ENCODE measurements at regions not wholly inside any gene's neighbourhood (a gene's known extent, or its start where the extent isn't known, plus 50 kb on each side); places are given as distances from the start of the nearest gene placed in this dataset.
A peak's percentile ranks its signal among the peaks of the same experiment; 100 is the strongest.

DNA sequence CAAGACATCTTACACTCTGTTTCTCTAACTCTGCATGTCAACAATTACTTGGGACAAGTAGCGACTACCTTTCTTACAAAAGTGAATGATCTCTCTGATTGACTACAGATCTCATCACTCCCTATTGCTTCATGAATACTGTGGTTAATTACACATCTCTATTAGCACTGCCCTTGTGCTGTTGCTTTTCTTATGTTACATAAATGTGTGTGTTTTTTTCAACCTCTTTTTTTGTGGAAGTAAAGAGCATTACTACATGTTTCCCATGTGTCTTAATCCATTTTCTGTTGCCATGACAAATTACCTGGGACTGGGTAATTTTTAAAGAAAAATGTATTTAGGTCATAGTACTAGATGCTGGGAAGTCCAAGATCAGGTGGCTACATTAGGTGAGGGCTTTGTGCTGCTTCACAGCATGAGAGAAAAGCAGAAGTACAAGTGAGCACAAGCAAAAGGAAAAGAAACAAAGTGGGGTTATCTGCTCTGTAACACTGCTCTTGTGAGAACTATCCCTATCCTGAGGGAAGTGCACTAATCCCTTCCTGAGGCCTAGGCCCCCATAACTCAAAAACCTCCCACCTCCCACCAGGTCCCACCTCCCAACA is 298.2 kb upstream of the SATB1 start:
- intact Hi-C loops (cut with DNase I; ENCODE audit: low total_unique reads): no loop called here
- Histone ChIP-seq H3K9me3 (no peaks in the 10 kb centered on the region), H3K4me3 (peak overlapping the region in 1 of 8 donors; percentile 14), H3K27ac (peak overlapping the region in 7 of 8 donors; percentile 14 to 80 (median 69)), H3K4me1 (peaks cover 10 to 51% (median 36%) of the 10 kb centered on the region in 6 donors), H3K36me3 (no peaks in the 10 kb centered on the region), H3K27me3 (replicated peaks in 1 of 7) (no peaks in the 10 kb centered on the region)
- WGBS, 5 donors: 55 to 88% (median 71%) methylated on average over 1 of the region's 1 CpG
- DNase-seq: no peak
- TF ChIP-seq POLR2A (IDR thresholded peaks at IDR 0.05): no peak
- TF ChIP-seq, protein P1, sequence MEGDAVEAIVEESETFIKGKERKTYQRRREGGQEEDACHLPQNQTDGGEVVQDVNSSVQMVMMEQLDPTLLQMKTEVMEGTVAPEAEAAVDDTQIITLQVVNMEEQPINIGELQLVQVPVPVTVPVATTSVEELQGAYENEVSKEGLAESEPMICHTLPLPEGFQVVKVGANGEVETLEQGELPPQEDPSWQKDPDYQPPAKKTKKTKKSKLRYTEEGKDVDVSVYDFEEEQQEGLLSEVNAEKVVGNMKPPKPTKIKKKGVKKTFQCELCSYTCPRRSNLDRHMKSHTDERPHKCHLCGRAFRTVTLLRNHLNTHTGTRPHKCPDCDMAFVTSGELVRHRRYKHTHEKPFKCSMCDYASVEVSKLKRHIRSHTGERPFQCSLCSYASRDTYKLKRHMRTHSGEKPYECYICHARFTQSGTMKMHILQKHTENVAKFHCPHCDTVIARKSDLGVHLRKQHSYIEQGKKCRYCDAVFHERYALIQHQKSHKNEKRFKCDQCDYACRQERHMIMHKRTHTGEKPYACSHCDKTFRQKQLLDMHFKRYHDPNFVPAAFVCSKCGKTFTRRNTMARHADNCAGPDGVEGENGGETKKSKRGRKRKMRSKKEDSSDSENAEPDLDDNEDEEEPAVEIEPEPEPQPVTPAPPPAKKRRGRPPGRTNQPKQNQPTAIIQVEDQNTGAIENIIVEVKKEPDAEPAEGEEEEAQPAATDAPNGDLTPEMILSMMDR (IDR thresholded peaks at IDR 0.05 in 8 of 11, conservative IDR thresholded peaks at IDR 0.05 in 3 of 11): no peak
- no peak for TF ChIP-seq POLR2AphosphoS5 (IDR thresholded peaks at IDR 0.05)

DNA sequence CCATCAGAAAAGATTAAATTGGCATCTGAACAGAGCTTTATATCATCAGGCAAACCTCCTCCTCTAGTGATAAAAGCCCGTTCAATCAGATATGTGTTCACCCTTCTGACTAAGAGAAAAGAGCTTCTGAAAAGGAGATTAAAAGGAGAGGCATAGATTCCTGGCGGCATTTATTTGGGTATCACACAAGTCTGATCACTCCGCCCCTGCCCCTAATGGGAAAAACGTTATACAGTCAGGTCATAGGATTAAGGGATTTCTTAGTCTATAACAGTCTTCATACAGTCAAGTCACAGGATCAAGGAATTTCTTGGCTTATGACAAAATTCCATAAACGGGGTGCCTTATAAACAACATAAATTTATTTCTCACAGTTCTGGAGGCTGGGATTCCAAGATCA is 295.4 kb upstream of the SATB1 start:
- Histone ChIP-seq H3K4me1 (peaks cover 10 to 53% (median 25%) of the 10 kb centered on the region in 6 donors), H3K4me3 (no peak overlapping the region), H3K36me3 (no peaks in the 10 kb centered on the region), H3K9me3 (no peaks in the 10 kb centered on the region), H3K27me3 (replicated peaks in 1 of 7) (no peaks in the 10 kb centered on the region), H3K27ac (no peak overlapping the region)
- 85 to 93% (median 92%) methylated on average over 5 of the region's 5 CpGs for WGBS, 5 donors
- no peak for TF ChIP-seq POLR2AphosphoS5 (IDR thresholded peaks at IDR 0.05)
- TF ChIP-seq POLR2A (IDR thresholded peaks at IDR 0.05): no peak
- TF ChIP-seq, protein P1 (IDR thresholded peaks at IDR 0.05 in 8 of 11, conservative IDR thresholded peaks at IDR 0.05 in 3 of 11): no peak
- intact Hi-C loops (cut with DNase I; ENCODE audit: low total_unique reads): no loop called here
- DNase-seq: no peak

DNA sequence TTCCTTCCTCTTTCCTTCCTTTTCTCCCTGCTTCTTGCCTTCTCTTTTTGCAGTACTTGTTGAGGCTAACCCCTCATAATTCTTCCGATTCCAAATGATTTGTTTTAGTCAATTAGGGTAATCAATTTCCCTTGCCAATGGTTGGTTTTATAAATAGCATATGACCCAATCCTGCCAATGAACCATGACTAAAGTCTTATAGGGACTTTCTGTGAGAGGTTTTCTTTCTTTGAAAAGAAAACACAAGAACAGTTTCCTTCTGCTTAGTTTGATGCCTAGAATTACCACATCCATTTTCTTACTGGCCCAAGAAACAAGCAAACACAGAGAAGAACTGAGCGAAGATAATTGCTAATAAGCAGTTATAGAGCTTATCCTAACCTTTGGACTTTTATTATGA is 292.5 kb upstream of the SATB1 start:
- peak overlapping the region in 1 of 8 donors; percentile 2 for H3K27ac ChIP-seq
- no peaks in the 10 kb centered on the region for H3K27me3 ChIP-seq (replicated peaks in 1 of 7)
- no peaks in the 10 kb centered on the region for H3K9me3 ChIP-seq
- no peak for DNase-seq
- H3K4me1 ChIP-seq: peaks cover 0 to 28% (median 5%) of the 10 kb centered on the region in 6 donors
- TF ChIP-seq POLR2AphosphoS5 (IDR thresholded peaks at IDR 0.05): no peak
- TF ChIP-seq POLR2A (IDR thresholded peaks at IDR 0.05): no peak
- TF ChIP-seq, protein P1 (IDR thresholded peaks at IDR 0.05 in 8 of 11, conservative IDR thresholded peaks at IDR 0.05 in 3 of 11): no peak
- H3K36me3 ChIP-seq: no peaks in the 10 kb centered on the region
- H3K4me3 ChIP-seq: no peak overlapping the region
- intact Hi-C loops (cut with DNase I; ENCODE audit: low total_unique reads): no loop called here
- 76 to 86% (median 81%) methylated on average over 2 of the region's 2 CpGs for WGBS, 5 donors

DNA sequence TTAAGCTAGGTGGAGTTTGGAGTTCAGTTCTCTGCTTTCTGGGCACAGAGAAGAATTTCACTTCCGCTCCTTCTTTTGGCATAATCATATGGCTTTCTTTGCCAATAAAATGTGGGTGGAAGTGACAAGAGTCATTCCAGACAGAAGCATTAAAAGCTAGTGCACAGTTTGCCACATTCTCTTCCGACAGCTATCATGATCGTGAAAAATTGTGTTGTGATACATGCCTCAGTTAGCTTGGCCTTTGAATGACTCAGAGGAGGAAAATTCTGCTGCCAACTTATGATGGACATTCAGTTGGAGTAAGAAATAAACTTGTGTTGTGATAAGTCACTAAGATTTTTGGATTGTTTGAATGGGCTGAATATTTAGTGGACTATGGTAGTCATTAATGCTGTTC is 291.7 kb upstream of the SATB1 start:
- H3K4me1 ChIP-seq: peaks cover 0 to 28% (median 5%) of the 10 kb centered on the region in 6 donors
- H3K27me3 ChIP-seq (replicated peaks in 1 of 7): no peaks in the 10 kb centered on the region
- intact Hi-C loops (cut with DNase I; ENCODE audit: low total_unique reads): no loop called here
- H3K27ac ChIP-seq: peak overlapping the region in 1 of 8 donors; percentile 45
- H3K4me3 ChIP-seq: no peak overlapping the region
- WGBS, 5 donors: 84 to 90% (median 90%) methylated on average over 3 of the region's 3 CpGs
- DNase-seq: no peak
- no peaks in the 10 kb centered on the region for H3K36me3 ChIP-seq
- H3K9me3 ChIP-seq: no peaks in the 10 kb centered on the region
- no peak for TF ChIP-seq POLR2A (IDR thresholded peaks at IDR 0.05)
- TF ChIP-seq, protein P1 (IDR thresholded peaks at IDR 0.05 in 8 of 11, conservative IDR thresholded peaks at IDR 0.05 in 3 of 11): no peak
- TF ChIP-seq POLR2AphosphoS5 (IDR thresholded peaks at IDR 0.05): no peak

All from spleen (tissue), 11 donors.